K562 (cell line): ENCODE measurements at regions not wholly inside any gene's neighbourhood (a gene's known extent, or its start where the extent isn't known, plus 50 kb on each side); places are given as distances from the start of the nearest gene placed in this dataset.

ENCODE experiments used
- COPS2 ChIP-seq: fragments of 450-650 bp; conservative IDR thresholded peaks from 2 replicates; pipeline ENCODE4 v1.6.1; 2016; ENCODE audit warnings: mild to moderate bottlenecking, moderate library complexity
- MTA3 ChIP-seq: fragments of 450-650 bp; formaldehyde crosslinking; IDR thresholded peaks from 2 replicates; pipeline ENCODE4 v1.6.1; 2017; ENCODE audit warnings: mild to moderate bottlenecking, borderline replicate concordance
- NCOA4 ChIP-seq: fragments of 450-650 bp; IDR thresholded peaks from 2 replicates; pipeline ENCODE4 v1.6.1; 2018; ENCODE audit warnings: mild to moderate bottlenecking; ENCODE audit not compliant: partially characterized antibody
- NONO ChIP-seq, 2 experiments: fragments of 200-400 bp in 1 of 2; fragments of 450-650 bp in 1 of 2; formaldehyde crosslinking in 1 of 2; IDR thresholded peaks; 2 replicates each; pipeline ENCODE4 v1.6.1; 2017; ENCODE audit warnings: low read depth in 2 of 2, mild to moderate bottlenecking in 2 of 2, moderate library complexity in 2 of 2, low read length in 1 of 2
- SIN3B ChIP-seq: fragments of 450-650 bp; IDR thresholded peaks from 2 replicates; pipeline ENCODE4 v1.6.1; 2017; ENCODE audit warnings: low read depth, mild to moderate bottlenecking, moderate library complexity
- SMARCE1 ChIP-seq: fragments of 450-650 bp; IDR thresholded peaks from 2 replicates; pipeline ENCODE4 v1.7.1; 2016; ENCODE audit warnings: mild to moderate bottlenecking
- ZBTB1 ChIP-seq: sonication (generic); formaldehyde crosslinking; IDR thresholded peaks from 2 replicates; pipeline ENCODE4 v1.8.1; 2023; ENCODE audit warnings: missing genetic modification reagents, low read depth, mild to moderate bottlenecking, borderline replicate concordance
- ZEB2 ChIP-seq: fragments of 450-650 bp; IDR thresholded peaks from 2 replicates; pipeline ENCODE4 v1.6.1; 2016
- TF ChIP-seq, protein P1 (sequence below): fragments of 250-450 bp; sonication (Bioruptor Pico); IDR thresholded peaks from 2 replicates; pipeline ENCODE4 v1.5.1; 2021; ENCODE audit warnings: mild to moderate bottlenecking
- TF ChIP-seq, protein P2 (sequence below): fragments of 250-450 bp; sonication (Bioruptor Pico); IDR thresholded peaks from 2 replicates; pipeline ENCODE4 v1.8.0; 2022; ENCODE audit warnings: inconsistent platforms
- TF ChIP-seq, protein P3 (sequence below): fragments of 150-350 bp; IDR thresholded peaks from 2 replicates; pipeline ENCODE4 v1.6.1; 2014; ENCODE audit warnings: low read depth, mild to moderate bottlenecking, low read length, borderline replicate concordance

DNA sequence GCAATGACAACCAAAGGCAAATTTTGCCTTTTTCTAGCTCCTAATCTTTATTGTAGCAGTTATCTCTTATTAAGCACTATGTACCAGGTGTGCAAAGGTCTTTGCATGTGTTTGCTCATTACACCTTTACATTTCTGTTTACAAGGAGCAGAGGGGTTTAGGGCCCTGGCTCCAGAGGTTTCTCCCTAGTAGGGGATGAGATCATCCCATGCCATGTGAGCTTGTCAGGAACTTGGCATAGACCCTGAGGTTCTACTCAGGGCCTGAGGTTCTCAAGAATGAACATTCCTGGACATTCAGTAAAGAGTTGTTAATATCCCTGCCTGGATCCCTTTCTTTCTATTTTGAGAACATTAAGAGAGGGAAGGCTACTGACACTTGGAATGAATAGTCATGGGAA lies 292.0 kb downstream of the RPAP3 start (continued):
- no peak for TF ChIP-seq COPS2
- TF ChIP-seq ZEB2: no peak
- TF ChIP-seq MTA3: no peak
- TF ChIP-seq, protein P1, sequence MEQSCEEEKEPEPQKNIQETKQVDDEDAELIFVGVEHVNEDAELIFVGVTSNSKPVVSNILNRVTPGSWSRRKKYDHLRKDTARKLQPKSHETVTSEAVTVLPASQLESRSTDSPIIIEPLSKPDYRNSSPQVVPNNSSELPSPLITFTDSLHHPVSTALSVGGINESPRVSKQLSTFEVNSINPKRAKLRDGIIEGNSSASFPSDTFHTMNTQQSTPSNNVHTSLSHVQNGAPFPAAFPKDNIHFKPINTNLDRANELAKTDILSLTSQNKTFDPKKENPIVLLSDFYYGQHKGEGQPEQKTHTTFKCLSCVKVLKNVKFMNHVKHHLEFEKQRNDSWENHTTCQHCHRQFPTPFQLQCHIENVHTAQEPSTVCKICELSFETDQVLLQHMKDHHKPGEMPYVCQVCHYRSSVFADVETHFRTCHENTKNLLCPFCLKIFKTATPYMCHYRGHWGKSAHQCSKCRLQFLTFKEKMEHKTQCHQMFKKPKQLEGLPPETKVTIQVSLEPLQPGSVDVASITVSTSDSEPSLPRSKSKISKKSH (CRISPR knock-in tag): no peak
- TF ChIP-seq ZBTB1 (CRISPR knock-in tag): no peak
- TF ChIP-seq NONO (IDR thresholded peaks at IDR 0.05; ENCODE audit: low read depth in 2 of 2, low read length in 1 of 2): no peak
- TF ChIP-seq SMARCE1: no peak
- TF ChIP-seq SIN3B: no peak
- TF ChIP-seq, protein P2, sequence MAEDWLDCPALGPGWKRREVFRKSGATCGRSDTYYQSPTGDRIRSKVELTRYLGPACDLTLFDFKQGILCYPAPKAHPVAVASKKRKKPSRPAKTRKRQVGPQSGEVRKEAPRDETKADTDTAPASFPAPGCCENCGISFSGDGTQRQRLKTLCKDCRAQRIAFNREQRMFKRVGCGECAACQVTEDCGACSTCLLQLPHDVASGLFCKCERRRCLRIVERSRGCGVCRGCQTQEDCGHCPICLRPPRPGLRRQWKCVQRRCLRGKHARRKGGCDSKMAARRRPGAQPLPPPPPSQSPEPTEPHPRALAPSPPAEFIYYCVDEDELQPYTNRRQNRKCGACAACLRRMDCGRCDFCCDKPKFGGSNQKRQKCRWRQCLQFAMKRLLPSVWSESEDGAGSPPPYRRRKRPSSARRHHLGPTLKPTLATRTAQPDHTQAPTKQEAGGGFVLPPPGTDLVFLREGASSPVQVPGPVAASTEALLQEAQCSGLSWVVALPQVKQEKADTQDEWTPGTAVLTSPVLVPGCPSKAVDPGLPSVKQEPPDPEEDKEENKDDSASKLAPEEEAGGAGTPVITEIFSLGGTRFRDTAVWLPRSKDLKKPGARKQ: no peak
- TF ChIP-seq, protein P3, sequence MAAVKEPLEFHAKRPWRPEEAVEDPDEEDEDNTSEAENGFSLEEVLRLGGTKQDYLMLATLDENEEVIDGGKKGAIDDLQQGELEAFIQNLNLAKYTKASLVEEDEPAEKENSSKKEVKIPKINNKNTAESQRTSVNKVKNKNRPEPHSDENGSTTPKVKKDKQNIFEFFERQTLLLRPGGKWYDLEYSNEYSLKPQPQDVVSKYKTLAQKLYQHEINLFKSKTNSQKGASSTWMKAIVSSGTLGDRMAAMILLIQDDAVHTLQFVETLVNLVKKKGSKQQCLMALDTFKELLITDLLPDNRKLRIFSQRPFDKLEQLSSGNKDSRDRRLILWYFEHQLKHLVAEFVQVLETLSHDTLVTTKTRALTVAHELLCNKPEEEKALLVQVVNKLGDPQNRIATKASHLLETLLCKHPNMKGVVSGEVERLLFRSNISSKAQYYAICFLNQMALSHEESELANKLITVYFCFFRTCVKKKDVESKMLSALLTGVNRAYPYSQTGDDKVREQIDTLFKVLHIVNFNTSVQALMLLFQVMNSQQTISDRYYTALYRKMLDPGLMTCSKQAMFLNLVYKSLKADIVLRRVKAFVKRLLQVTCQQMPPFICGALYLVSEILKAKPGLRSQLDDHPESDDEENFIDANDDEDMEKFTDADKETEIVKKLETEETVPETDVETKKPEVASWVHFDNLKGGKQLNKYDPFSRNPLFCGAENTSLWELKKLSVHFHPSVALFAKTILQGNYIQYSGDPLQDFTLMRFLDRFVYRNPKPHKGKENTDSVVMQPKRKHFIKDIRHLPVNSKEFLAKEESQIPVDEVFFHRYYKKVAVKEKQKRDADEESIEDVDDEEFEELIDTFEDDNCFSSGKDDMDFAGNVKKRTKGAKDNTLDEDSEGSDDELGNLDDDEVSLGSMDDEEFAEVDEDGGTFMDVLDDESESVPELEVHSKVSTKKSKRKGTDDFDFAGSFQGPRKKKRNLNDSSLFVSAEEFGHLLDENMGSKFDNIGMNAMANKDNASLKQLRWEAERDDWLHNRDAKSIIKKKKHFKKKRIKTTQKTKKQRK: no peak
- no peak for TF ChIP-seq NCOA4
